Panc1 (cell line): ENCODE measurements at regions not wholly inside any gene's neighbourhood (a gene's known extent, or its start where the extent isn't known, plus 50 kb on each side); places are given as distances from the start of the nearest gene placed in this dataset.

ENCODE experiments used
- ATAC-seq: fragments of 200-7000 bp; cut with Tn5 transposase; 2 replicates; pipeline ENCODE4 v1.9.1; 2020; ENCODE audit warnings: mild to moderate bottlenecking, moderate library complexity
- BruUV-seq: library from RNA; stranded (reverse); fragments of 400-500 nt; replicated peaks from 2 replicates; lab custom pipeline; 2021; lab: Mats Ljungman, UMichigan
- CTCF ChIA-PET: fragments of 300-600 bp; sonication (Branson Sonifier 250); formaldehyde crosslinking; loops from one replicate; lab custom pipeline; 2022; ENCODE audit warnings: antibody characterized with exemption; lab: Charles Lee
- POLR2A ChIA-PET: fragments of 300-600 bp; sonication (Branson Sonifier 250); formaldehyde crosslinking; loops from one replicate; lab custom pipeline; 2022; ENCODE audit warnings: antibody characterized with exemption; lab: Charles Lee
- DNase-seq: peaks from one replicate; pipeline ENCODE4 v3.0.0-alpha.2; 2010; ENCODE audit warnings: low read depth, low spot score
- H3K27ac ChIP-seq: 2 replicates; pipeline ENCODE4 v1.5.1; 2011; ENCODE audit warnings: mild to moderate bottlenecking, low read length, inconsistent platforms
- H3K27me3 ChIP-seq: fragments of 200-500 bp; sonication (Bioruptor generic); 2 replicates; pipeline ENCODE4 v1.6.0; 2014; ENCODE audit warnings: low read length, inconsistent platforms; ENCODE audit not compliant: control insufficient read depth, insufficient read depth
- H3K36me3 ChIP-seq: fragments of 200-500 bp; sonication (Bioruptor generic); 2 replicates; pipeline ENCODE4 v1.5.1; 2014; ENCODE audit warnings: inconsistent platforms, mild to moderate bottlenecking, low read length, moderate library complexity; ENCODE audit not compliant: control insufficient read depth, insufficient read depth
- H3K4me1 ChIP-seq: 2 replicates; pipeline ENCODE4 v1.5.1; 2011; ENCODE audit warnings: inconsistent platforms, mild to moderate bottlenecking, low read length, moderate library complexity; ENCODE audit not compliant: control insufficient read depth, insufficient read depth
- H3K4me3 ChIP-seq, 2 experiments: 2 replicates each; pipeline ENCODE4 v1.5.1; 2011 to 2012; ENCODE audit warnings: low read depth in 2 of 2, low read length in 2 of 2, mild to moderate bottlenecking in 2 of 2, inconsistent platforms in 1 of 2, moderate library complexity in 1 of 2
- H3K9me3 ChIP-seq: fragments of 200-500 bp; sonication (Bioruptor generic); 2 replicates; pipeline ENCODE4 v1.5.1; 2014; ENCODE audit warnings: low read depth, mild to moderate bottlenecking, inconsistent platforms, low read length, moderate library complexity; ENCODE audit not compliant: control insufficient read depth, insufficient read depth
- POLR2AphosphoS5 ChIP-seq: IDR thresholded peaks from 2 replicates; pipeline ENCODE4 v1.6.1; 2012; ENCODE audit warnings: mild to moderate bottlenecking, low read depth, low read length, moderate library complexity
- SIN3A ChIP-seq: IDR thresholded peaks from 2 replicates; pipeline ENCODE4 v1.6.1; 2012; ENCODE audit warnings: low read depth, mild to moderate bottlenecking, low read length, moderate library complexity, borderline replicate concordance; ENCODE audit not compliant: insufficient read depth
- TCF7L2 ChIP-seq: IDR thresholded peaks from 2 replicates; pipeline ENCODE4 v1.6.1; 2011; ENCODE audit warnings: mild to moderate bottlenecking, low read depth, low read length, inconsistent platforms
- in situ Hi-C: cut with HindIII; loops from 2 replicates; pipeline ENCODE4 v1.10.0; 2016; ENCODE audit warnings: low sequenced_read_pairs, low pct_unique_long_range_greater_than_20kb
- intact Hi-C: fragments of 100-400 bp; cut with micrococcal nuclease; formaldehyde crosslinking; loops from one replicate; pipeline ENCODE4 v1.10.0; 2022; ENCODE audit not compliant: unreplicated experiment
- TF ChIP-seq, protein P1 (sequence below), 2 experiments: IDR thresholded peaks; 2 replicates each; pipeline ENCODE4 v1.6.1; 2011 to 2012; ENCODE audit warnings: low read depth in 2 of 2, control low read depth in 1 of 2, low read length in 1 of 2, mild to moderate bottlenecking in 1 of 2, moderate library complexity in 1 of 2; ENCODE audit not compliant: insufficient read depth in 1 of 2
- TF ChIP-seq, protein P2 (sequence below): fragments of 450-650 bp; IDR thresholded peaks from 2 replicates; pipeline ENCODE4 v1.5.1; 2017; ENCODE audit warnings: mild to moderate bottlenecking

DNA sequence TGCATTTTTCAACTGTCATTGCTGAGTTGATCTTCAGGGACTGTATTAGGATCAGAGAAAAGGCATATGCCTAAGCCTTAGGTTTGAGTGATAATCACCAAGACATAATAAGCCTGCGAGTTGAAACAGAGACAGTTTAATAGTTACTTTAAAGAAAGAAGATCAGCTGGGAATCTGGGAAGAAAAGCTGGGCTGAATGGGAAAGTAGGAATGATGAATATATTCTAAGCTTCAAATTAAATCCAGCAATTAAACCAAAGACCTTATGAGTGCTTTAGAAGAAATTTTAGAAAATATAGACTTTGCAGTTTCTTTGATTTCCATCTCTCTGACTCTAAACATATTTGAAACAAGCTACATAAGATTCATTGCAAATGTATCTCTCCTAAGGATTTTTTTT lies 222.3 kb downstream of the ENC1 start:
- in situ Hi-C loops (no loop called here), intact Hi-C loops (no loop called here)
- no peaks in the 10 kb centered on the region for H3K27me3 ChIP-seq
- H3K9me3 ChIP-seq: no peaks in the 10 kb centered on the region
- POLR2A ChIA-PET: interaction anchor here (0.6 kb wide), 1 partner anchor 16 kb away, joined by 7 read pairs; no protein-coding TSS in a partner anchor
- peak overlapping the region; percentile 54; the same call in 1 of the 2 replicates for H3K27ac ChIP-seq
- no peak for DNase-seq
- H3K36me3 ChIP-seq: no peaks in the 10 kb centered on the region
- H3K4me3 ChIP-seq: no peak overlapping the region
- CTCF ChIA-PET: no interaction called here
- BruUV-seq: no TSS peak
- no peaks in the 10 kb centered on the region for H3K4me1 ChIP-seq
- TF ChIP-seq, protein P1, sequence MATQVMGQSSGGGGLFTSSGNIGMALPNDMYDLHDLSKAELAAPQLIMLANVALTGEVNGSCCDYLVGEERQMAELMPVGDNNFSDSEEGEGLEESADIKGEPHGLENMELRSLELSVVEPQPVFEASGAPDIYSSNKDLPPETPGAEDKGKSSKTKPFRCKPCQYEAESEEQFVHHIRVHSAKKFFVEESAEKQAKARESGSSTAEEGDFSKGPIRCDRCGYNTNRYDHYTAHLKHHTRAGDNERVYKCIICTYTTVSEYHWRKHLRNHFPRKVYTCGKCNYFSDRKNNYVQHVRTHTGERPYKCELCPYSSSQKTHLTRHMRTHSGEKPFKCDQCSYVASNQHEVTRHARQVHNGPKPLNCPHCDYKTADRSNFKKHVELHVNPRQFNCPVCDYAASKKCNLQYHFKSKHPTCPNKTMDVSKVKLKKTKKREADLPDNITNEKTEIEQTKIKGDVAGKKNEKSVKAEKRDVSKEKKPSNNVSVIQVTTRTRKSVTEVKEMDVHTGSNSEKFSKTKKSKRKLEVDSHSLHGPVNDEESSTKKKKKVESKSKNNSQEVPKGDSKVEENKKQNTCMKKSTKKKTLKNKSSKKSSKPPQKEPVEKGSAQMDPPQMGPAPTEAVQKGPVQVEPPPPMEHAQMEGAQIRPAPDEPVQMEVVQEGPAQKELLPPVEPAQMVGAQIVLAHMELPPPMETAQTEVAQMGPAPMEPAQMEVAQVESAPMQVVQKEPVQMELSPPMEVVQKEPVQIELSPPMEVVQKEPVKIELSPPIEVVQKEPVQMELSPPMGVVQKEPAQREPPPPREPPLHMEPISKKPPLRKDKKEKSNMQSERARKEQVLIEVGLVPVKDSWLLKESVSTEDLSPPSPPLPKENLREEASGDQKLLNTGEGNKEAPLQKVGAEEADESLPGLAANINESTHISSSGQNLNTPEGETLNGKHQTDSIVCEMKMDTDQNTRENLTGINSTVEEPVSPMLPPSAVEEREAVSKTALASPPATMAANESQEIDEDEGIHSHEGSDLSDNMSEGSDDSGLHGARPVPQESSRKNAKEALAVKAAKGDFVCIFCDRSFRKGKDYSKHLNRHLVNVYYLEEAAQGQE (IDR thresholded peaks at IDR 0.05; ENCODE audit: insufficient read depth in 1 of 2, low read depth in 2 of 2, low read length in 1 of 2): no peak
- TF ChIP-seq POLR2AphosphoS5: no peak
- TF ChIP-seq, protein P2, sequence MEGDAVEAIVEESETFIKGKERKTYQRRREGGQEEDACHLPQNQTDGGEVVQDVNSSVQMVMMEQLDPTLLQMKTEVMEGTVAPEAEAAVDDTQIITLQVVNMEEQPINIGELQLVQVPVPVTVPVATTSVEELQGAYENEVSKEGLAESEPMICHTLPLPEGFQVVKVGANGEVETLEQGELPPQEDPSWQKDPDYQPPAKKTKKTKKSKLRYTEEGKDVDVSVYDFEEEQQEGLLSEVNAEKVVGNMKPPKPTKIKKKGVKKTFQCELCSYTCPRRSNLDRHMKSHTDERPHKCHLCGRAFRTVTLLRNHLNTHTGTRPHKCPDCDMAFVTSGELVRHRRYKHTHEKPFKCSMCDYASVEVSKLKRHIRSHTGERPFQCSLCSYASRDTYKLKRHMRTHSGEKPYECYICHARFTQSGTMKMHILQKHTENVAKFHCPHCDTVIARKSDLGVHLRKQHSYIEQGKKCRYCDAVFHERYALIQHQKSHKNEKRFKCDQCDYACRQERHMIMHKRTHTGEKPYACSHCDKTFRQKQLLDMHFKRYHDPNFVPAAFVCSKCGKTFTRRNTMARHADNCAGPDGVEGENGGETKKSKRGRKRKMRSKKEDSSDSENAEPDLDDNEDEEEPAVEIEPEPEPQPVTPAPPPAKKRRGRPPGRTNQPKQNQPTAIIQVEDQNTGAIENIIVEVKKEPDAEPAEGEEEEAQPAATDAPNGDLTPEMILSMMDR: no peak
- no peak for TF ChIP-seq SIN3A
- no peak for TF ChIP-seq TCF7L2
- no peak for ATAC-seq

- TF ChIP-seq, protein P1 (IDR thresholded peaks at IDR 0.05; ENCODE audit: insufficient read depth in 1 of 2, low read depth in 2 of 2, low read length in 1 of 2): no peak
- TF ChIP-seq TCF7L2: no peak
- no peak for TF ChIP-seq POLR2AphosphoS5
- TF ChIP-seq, protein P2: no peak
- no peak for TF ChIP-seq SIN3A
- CTCF ChIA-PET: no interaction called here
- no peak overlapping the region for H3K4me3 ChIP-seq
- BruUV-seq: no TSS peak
- H3K9me3 ChIP-seq: no peaks in the 10 kb centered on the region
- no peaks in the 10 kb centered on the region for H3K27me3 ChIP-seq
- DNase-seq: no peak
- POLR2A ChIA-PET: no interaction called here
- intact Hi-C loops (no loop called here), in situ Hi-C loops (no loop called here)
- no peaks in the 10 kb centered on the region for H3K4me1 ChIP-seq
- 0 out of 2 replicates have a peak overlapping the region, but pooled peaks have one; percentile 44 for H3K27ac ChIP-seq
- no peaks in the 10 kb centered on the region for H3K36me3 ChIP-seq
- ATAC-seq: no peak
Observed at GRCh38 chr5:74415695-74416102, 224.8 kb downstream of the ENC1 start.
